C1 segment of cervical spinal cord (tissue), 14 donors: ENCODE measurements at regions not wholly inside any gene's neighbourhood (a gene's known extent, or its start where the extent isn't known, plus 50 kb on each side); places are given as distances from the start of the nearest gene placed in this dataset.
"Not testable (repeated sequence)": the region's sequence is repeated elsewhere in the genome, so short reads cannot be mapped to it uniquely, and the experiment has no call there.

Source experiments
- DNase-seq, 14 donors: peaks; one replicate each; lab custom pipeline; 2025; lab: John Stamatoyannopoulos, UW

GRCh38 chr2:16244153-16244965, 304.0 kb downstream of the MYCN start:
- no peak for DNase-seq

- no peak for DNase-seq
Observed at GRCh38 chr2:16243411-16243996, 303.2 kb downstream of the MYCN start.

GRCh38 chr2:16242906-16243305, 302.6 kb downstream of the MYCN start:
- no peak for DNase-seq

- DNase-seq: no peak
Observed at GRCh38 chr2:16241166-16242160, 301.1 kb downstream of the MYCN start.

- no peak for DNase-seq
Observed at GRCh38 chr2:16240402-16240801, 300.1 kb downstream of the MYCN start.

GRCh38 chr2:16239296-16239850, 299.0 kb downstream of the MYCN start:
- no peak for DNase-seq

- no peak for DNase-seq
Observed at GRCh38 chr2:16238786-16239185, 298.4 kb downstream of the MYCN start.

- DNase-seq: no peak
Observed at GRCh38 chr2:16238001-16238761, 297.8 kb downstream of the MYCN start.

- no peak for DNase-seq
Observed at GRCh38 chr2:16235747-16236146, 295.4 kb downstream of the MYCN start.

GRCh38 chr2:16235291-16235690, 294.9 kb downstream of the MYCN start:
- DNase-seq: not testable (repeated sequence)

GRCh38 chr2:16228951-16229350, 288.6 kb downstream of the MYCN start:
- no peak for DNase-seq

GRCh38 chr2:16228471-16228870, 288.1 kb downstream of the MYCN start:
- DNase-seq: no peak

- DNase-seq: no peak
Observed at GRCh38 chr2:16227811-16228462, 287.6 kb downstream of the MYCN start.

GRCh38 chr2:16226943-16227664, 286.8 kb downstream of the MYCN start:
- DNase-seq: peak in 5 of 14 donors; percentile 11 to 47 (median 21)

GRCh38 chr2:16226381-16226780, 286.0 kb downstream of the MYCN start:
- no peak for DNase-seq

GRCh38 chr2:16225545-16225944, 285.2 kb downstream of the MYCN start:
- no peak for DNase-seq

GRCh38 chr2:16225071-16225470, 284.7 kb downstream of the MYCN start:
- no peak for DNase-seq

- no peak for DNase-seq
Observed at GRCh38 chr2:16224298-16225045, 284.1 kb downstream of the MYCN start.

- no peak for DNase-seq
Observed at GRCh38 chr2:16223841-16224177, 283.5 kb downstream of the MYCN start.
